Choroid plexus epithelial cell (primary cell): ENCODE measurements at regions not wholly inside any gene's neighbourhood (a gene's known extent, or its start where the extent isn't known, plus 50 kb on each side); places are given as distances from the start of the nearest gene placed in this dataset.

Experiments
- DNase-seq: peaks from one replicate; pipeline ENCODE4 v3.0.0-alpha.2; 2010; ENCODE audit warnings: low read depth
- H3K4me3 ChIP-seq: 2 replicates; pipeline ENCODE4 v1.5.1; 2011; ENCODE audit warnings: low read depth, mild to moderate bottlenecking, control low read depth, low read length, moderate library complexity
- CTCF ChIP-seq: conservative IDR thresholded peaks from 2 replicates; pipeline ENCODE4 v1.5.1; 2011; ENCODE audit warnings: low read depth, mild to moderate bottlenecking, control low read depth, inconsistent platforms, low read length, moderate library complexity

DNA sequence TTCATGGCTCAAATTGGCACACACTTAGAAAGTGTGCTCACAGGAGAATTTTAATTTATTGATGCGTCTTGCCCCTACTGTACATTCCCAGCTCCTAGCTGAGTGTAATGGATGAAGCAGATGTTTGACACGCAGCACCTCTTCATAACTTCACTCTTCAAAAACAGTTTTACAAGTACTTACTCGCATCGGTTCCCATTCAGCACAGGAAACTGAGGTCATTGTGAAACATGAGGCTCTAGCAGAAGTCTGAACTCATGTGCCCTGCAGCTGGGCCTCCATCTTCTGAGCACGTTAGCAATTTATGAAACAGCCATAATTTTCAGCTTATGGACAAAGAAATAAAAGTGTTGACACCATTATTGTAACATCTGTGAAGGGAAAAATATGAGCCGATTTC is 558.9 kb upstream of the MGMT start:
- DNase-seq, result no peak
- no peak overlapping the region for H3K4me3 ChIP-seq
- no peak for TF ChIP-seq CTCF

- DNase-seq, result no peak
- no peak overlapping the region for H3K4me3 ChIP-seq
- TF ChIP-seq CTCF, result no peak
These were observed 558.5 kb upstream of the MGMT start for GRCh38 chr10:128908499-128908898.

GRCh38 chr10:128912568-128913311 is 554.3 kb upstream of the MGMT start:
- H3K4me3 ChIP-seq, result no peak overlapping the region
- no peak for DNase-seq
- TF ChIP-seq CTCF, result no peak

DNA sequence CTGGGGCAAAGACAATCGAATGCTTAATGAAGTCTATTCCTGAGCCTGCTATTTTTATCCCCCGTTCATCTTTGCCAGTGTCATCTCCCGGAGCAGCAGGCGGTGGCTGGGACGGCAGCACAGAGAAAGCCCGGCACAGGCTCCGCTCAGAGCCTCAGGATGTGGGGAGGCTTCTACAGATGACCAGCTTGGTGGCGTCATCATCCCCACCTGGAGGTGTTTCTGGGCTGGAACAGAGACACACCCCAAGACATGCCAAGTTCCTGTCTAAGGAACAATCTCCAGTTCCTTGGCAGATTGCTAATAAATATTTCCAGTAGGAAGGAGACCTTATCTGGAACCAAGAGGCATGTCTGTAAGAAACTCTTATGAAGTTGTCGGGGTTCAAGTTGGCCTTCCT is 552.4 kb upstream of the MGMT start:
- DNase-seq, result no peak
- TF ChIP-seq CTCF, result no peak
- H3K4me3 ChIP-seq, result no peak overlapping the region

DNA sequence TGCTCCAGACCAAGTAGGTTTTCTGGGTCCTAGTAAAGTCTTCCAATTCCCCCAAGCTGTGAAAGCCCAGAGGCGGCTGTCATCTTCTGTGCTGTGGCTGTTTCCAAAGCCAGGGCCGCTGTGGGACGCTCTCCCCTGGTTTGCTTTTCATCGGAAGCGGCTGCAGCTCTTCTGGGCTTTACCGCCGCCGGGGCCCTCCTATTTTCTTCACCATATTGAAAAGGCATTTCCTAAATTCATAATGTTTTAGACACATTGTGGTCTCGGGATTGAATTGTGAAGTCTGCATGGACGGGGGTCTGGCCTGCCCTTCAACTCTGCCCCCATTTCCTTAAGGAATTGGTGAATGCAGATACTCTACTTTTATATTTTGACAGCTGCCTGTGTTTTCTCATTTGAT is 551.4 kb upstream of the MGMT start:
- no peak overlapping the region for H3K4me3 ChIP-seq
- no peak for TF ChIP-seq CTCF
- DNase-seq, result no peak

GRCh38 chr10:128916383-128916782 is 550.7 kb upstream of the MGMT start:
- no peak for DNase-seq
- no peak overlapping the region for H3K4me3 ChIP-seq
- TF ChIP-seq CTCF, result no peak

DNA sequence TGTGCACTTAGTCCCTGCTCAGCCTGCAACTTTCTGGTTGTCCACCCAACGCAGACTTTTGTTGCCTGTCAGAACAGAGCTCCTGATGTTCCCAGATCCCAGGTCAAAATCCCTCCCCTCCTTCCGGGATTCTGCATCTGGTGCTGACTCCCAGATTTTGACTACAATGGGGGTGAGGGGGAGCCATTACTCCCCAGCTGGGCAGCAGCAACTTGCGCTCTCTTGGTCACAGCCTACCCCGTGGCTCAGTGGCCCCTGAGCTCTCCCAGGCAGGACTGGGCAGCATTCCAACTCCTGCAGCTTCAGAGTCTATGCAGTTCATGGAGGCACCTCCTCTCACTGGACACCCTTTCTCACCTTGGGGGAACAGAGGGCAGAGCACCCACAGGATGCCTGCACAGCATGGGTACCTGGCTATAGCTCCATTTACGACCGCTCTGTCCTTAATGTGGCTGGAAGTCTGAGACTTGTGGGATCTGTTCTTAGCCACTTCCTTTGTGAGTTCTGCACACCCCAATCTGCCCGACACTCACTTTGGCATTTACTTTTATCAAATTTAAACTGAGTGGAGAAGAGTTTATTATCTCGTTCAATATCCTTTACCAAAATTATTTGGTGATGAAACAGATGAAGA is 545.5 kb upstream of the MGMT start:
- H3K4me3 ChIP-seq, result no peak overlapping the region
- DNase-seq, result no peak
- no peak for TF ChIP-seq CTCF
